Right lobe of liver (tissue), 6 donors: ENCODE measurements at regions not wholly inside any gene's neighbourhood (a gene's known extent, or its start where the extent isn't known, plus 50 kb on each side); places are given as distances from the start of the nearest gene placed in this dataset.

Experiments used
- ATAC-seq, 4 donors: fragments of 200-7000 bp; cut with Tn5 transposase; one replicate each; pipeline ENCODE4 v1.9.1; 2020; ENCODE audit warnings: mild to moderate bottlenecking in 4 of 4, moderate library complexity in 4 of 4
- DNase-seq, 3 donors: peaks; one replicate each; pipeline ENCODE4 v3.0.0-alpha.2; 2020
- H3K27ac ChIP-seq, 3 donors: fragments of 200-600 bp; one replicate each; pipeline ENCODE4 v1.8.0; 2022
- H3K27me3 ChIP-seq, 2 donors: fragments of 200-600 bp; one replicate each; pipeline ENCODE4 v1.8.0; 2022
- H3K36me3 ChIP-seq, 4 donors: fragments of 200-600 bp; sonication (generic) in 1 of 4; one replicate each; pipeline versions ENCODE4 v1.5.1 to v1.8.0; 2017 to 2022; ENCODE audit warnings: control low read depth in 1 of 4
- H3K4me1 ChIP-seq, 4 donors: fragments of 200-600 bp; sonication (generic) in 1 of 4; one replicate each; pipeline versions ENCODE4 v1.5.1 to v1.8.0; 2017 to 2022; ENCODE audit warnings: control low read depth in 1 of 4
- H3K4me3 ChIP-seq, 3 donors: fragments of 200-600 bp; one replicate each; pipeline ENCODE4 v1.8.0; 2022
- H3K9me3 ChIP-seq, 4 donors: fragments of 200-600 bp; sonication (generic) in 1 of 4; one replicate each; pipeline versions ENCODE4 v1.5.1 to v1.8.0; 2017 to 2022; ENCODE audit warnings: control low read depth in 1 of 4
- CTCF ChIP-seq, 4 donors: fragments of 200-600 bp in 3 of 4; fragments of 450-650 bp in 1 of 4; IDR thresholded peaks; one replicate each; pipeline versions ENCODE4 v1.5.1 to v1.8.0; 2016 to 2022; ENCODE audit warnings: antibody characterized with exemption in 4 of 4, mild to moderate bottlenecking in 2 of 4
- POLR2A ChIP-seq: fragments of 450-650 bp; IDR thresholded peaks from one replicate; pipeline ENCODE4 v1.6.1; 2017; ENCODE audit warnings: antibody characterized with exemption, mild to moderate bottlenecking
- WGBS: methylation state at CpG from one replicate; pipeline ENCODE4 v1.1.6; 2018; ENCODE audit warnings: low coverage, low lambda C conversion rate; ENCODE audit not compliant: insufficient coverage; ENCODE audit errors: missing lambda C conversion rate; 5-methylcytosine and 5-hydroxymethylcytosine counted together
- intact Hi-C, 2 donors: fragments of 100-400 bp; cut with DNase I; formaldehyde crosslinking; loops; one replicate each; pipeline versions ENCODE4 v1.11.2 to v1.14.1; 2022
- donor health status: DM: no; HTN: yes; CAD: no.
- donor health status: DM: no; HTN: no; CAD: no.
- donor health status: DM: no; HTN: no; CAD: no.
- donor health status: DM: no; HTN: yes; CAD: no.
- donor health status: DM: no; HTN: yes; CAD: no.

GRCh38 chr4:11074581-11075241, 354.0 kb downstream of the HS3ST1 start:
- DNase-seq, result no peak
- Histone ChIP-seq H3K27me3 (no peaks in the 10 kb centered on the region), H3K4me1 (no peaks in the 10 kb centered on the region), H3K9me3 (no peaks in the 10 kb centered on the region), H3K27ac (no peak overlapping the region), H3K36me3 (no peaks in the 10 kb centered on the region), H3K4me3 (no peak overlapping the region)
- no peak for ATAC-seq
- TF ChIP-seq POLR2A, result no peak
- no peak for TF ChIP-seq CTCF (IDR thresholded peaks at IDR 0.05)
- WGBS, result 21% methylated on average over 3 of the region's 4 CpGs
- intact Hi-C loops, result no loop called here

- 76% methylated on average over 5 of the region's 6 CpGs for WGBS
- Histone ChIP-seq H3K27me3 (no peaks in the 10 kb centered on the region), H3K9me3 (no peaks in the 10 kb centered on the region), H3K4me3 (no peak overlapping the region), H3K36me3 (no peaks in the 10 kb centered on the region), H3K4me1 (no peaks in the 10 kb centered on the region), H3K27ac (no peak overlapping the region)
- no peak for TF ChIP-seq CTCF (IDR thresholded peaks at IDR 0.05)
- TF ChIP-seq POLR2A, result no peak
- intact Hi-C loops, result no loop called here
- ATAC-seq, result peak in 1 of 4 donors; percentile 40
- DNase-seq, result no peak
These were observed 355.1 kb downstream of the HS3ST1 start for GRCh38 chr4:11073621-11074051.

- TF ChIP-seq CTCF (IDR thresholded peaks at IDR 0.05) (no peak), POLR2A (no peak)
- DNase-seq, result no peak
- Histone ChIP-seq H3K27me3 (no peaks in the 10 kb centered on the region), H3K9me3 (no peaks in the 10 kb centered on the region), H3K4me1 (no peaks in the 10 kb centered on the region), H3K36me3 (no peaks in the 10 kb centered on the region), H3K27ac (no peak overlapping the region), H3K4me3 (no peak overlapping the region)
- WGBS, result 53% methylated on average over 8 of the region's 8 CpGs
- no peak for ATAC-seq
- intact Hi-C loops, result no loop called here
These were observed 355.7 kb downstream of the HS3ST1 start for GRCh38 chr4:11072999-11073398.

DNA sequence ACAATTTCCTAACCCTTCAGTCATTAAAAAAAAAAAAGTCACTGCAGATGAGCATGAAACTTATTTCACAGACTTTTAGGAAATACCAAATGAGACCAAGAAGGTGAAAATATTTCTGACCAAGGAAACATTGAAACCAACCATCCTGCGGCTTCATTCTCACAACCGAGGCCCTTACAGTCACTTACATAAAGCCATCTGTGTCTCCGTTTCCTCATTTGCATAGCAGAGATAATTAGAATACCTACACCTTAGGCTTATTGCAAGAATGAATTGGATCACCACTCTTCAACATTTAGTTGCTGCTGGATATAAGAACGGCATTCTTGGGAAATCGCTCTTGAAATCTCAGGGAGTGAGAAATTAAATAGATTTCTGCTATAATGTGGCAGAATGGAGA, 356.2 kb downstream of the HS3ST1 start:
- no peaks in the 10 kb centered on the region for H3K4me1 ChIP-seq

More for the DNA sequence above, 356.2 kb downstream of the HS3ST1 start:
- ATAC-seq (no peak), DNase-seq (no peak)
- intact Hi-C loops, result no loop called here
- Histone ChIP-seq H3K27ac (no peak overlapping the region), H3K9me3 (no peaks in the 10 kb centered on the region), H3K4me3 (no peak overlapping the region), H3K36me3 (no peaks in the 10 kb centered on the region), H3K27me3 (no peaks in the 10 kb centered on the region)
- WGBS, result 59% methylated on average over 5 of the region's 5 CpGs
- TF ChIP-seq POLR2A, result no peak
- no peak for TF ChIP-seq CTCF (IDR thresholded peaks at IDR 0.05)
